NCI-H345 treated with DMSO at 0.1 percent for 48 hours (cell line): ENCODE measurements at regions not wholly inside any gene's neighbourhood (a gene's known extent, or its start where the extent isn't known, plus 50 kb on each side); places are given as distances from the start of the nearest gene placed in this dataset.

ENCODE experiments used
- DNase-seq: peaks from one replicate; lab custom pipeline; 2025; ENCODE audit not compliant: unreplicated experiment; lab: John Stamatoyannopoulos, UW

DNA sequence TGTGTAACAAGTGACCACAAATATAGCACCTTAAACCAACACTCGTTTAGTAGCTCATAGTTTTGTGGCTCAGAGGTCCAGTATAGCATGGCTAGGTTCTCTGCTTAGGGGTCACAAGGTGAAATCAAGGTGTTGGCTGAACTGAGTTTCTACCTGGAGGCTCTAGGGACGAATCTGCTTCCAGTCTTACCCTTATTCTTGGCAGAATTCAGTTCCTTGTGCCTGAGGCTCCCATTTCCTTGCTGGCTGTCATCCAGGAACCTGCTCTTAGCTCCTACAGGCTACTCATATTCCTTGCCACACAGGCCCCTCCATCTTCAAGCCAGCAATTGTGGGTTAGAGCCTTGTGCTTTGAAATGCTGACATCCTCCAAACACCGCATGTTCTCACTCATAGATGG, 212.3 kb upstream of the CDH13 start:
- DNase-seq = no peak

DNA sequence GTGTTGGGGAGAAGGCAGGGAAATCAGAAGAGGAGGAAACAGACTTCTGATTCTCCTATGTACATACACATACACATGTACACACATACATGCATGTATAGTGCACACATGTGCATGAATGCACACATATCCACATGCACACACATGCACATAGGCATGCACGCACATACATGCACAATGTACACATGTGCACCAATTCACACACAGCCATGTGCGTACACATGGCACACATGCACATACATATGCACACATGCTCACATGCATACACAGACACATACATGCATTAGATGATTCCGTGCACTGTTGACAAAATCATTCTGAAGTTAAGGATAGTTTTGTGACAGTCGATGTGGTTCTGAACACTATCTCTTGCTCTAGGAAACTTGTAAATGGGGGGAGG, 214.0 kb upstream of the CDH13 start:
- no peak for DNase-seq

DNA sequence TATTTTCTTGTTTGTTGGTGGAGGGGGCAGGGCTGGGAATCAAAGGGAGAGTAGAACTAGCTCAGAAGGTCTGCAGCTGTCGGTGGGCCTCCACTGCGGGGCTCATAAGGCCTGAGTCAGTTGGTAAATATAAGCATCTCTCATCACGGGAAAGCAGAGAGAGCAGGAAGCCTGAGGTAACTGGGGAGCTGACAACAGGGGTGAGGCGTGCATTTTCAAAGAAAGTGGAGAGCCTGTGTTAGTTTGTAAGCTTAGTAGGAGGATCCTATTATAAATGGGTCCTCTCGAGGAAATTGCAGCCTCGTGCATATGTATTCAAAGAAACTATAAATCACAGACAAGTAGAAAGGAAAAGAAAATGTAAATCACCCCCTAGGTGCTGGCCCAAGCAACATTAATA, 221.0 kb upstream of the CDH13 start:
- no peak for DNase-seq

DNA sequence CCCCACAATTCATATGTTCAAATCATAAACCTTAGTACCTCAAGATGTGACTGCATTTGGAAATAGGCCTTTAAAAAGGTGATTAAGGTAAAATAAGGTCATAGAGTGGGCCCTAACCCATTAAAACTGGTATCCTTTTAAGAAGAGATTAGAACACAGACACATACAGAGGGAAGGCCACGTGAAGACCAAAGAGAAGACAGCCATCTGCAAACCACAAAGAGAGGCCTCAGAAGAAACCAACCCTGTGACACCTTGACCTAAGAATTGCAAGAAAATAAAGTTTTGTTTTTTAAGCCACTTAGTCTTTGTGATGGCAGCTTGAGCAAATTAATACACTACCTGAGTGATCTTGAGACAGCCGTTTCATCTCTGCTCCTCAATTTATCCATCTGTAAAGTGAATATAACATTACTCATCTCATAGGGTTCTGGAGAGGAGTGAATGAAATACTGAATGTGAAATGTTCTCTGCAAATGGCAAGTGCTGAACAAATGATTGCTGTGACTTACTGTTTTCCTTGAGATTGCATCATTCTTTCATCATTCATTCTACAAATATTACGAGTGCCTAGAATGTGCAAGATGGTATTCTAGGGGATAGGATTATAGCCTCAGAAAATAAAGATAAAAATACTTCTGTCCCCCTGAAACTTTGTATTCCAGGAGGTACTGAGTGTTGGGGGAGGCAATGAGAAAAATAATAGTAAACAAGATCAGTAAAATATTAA, 222.0 kb upstream of the CDH13 start:
- no peak for DNase-seq

DNA sequence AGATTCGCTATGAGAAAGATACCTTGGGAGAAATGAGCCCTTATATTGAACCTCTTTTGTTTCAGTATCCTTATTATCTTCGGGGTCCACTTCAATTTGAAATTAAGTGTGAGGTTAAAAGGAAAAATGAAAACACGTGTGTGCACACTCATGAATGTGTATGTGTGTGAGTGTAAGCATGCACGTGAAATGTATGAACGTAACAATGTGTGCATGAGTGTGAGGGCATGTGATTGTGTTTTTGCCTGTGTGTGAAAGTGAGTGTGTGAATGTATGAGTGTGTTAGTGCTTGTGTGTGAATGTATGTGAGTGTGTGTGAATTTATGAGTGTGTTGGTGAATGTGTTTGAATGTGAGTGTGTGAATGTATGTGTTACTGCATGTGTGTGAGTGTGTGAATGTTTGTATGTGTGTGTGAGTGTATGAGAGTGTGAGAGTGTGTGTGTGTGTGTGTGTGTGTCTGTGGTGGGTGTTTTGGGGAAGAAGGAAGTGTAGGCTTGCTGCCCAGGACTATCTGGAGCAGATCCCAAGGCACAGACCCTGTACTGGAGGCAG, 224.0 kb upstream of the CDH13 start:
- no peak for DNase-seq

DNA sequence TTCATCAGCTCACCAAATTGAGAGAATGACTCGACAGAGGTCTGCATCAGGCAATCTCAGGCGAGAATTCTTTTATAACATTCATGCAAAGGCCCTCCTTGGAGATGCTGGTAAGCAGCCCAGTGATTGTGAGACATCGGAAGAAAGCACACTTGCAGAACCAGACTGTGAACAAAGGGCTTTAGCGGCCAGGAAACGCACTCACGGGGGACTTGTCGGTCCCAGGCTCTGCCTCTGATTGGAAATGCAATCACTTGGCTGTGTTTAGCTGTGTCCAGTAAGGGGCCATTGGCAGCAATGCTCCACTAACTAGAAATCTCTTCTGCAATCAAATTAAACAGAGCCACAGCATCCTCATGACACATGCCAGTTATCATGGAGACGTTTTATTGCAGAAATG, 226.7 kb upstream of the CDH13 start:
- DNase-seq = no peak

DNA sequence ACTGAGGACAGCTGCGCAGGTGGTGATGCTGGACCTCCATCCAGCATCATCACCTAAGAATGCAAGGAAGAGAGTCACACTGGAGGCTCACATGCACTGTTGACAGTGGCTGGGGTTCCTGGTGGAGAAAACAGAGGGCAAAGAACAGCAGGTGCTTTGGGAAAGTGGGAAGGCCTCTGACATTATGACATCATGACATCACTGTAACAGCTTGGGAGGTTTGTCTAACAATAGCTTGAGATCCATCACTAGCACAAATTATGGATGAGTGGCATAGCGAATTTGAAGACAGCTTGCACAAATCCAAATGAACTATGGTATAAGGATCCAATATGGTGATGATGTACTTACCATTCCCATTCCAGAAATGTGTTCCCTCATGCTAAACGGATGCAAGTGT, 226.5 kb upstream of the MPHOSPH6 start:
- DNase-seq = no peak

DNA sequence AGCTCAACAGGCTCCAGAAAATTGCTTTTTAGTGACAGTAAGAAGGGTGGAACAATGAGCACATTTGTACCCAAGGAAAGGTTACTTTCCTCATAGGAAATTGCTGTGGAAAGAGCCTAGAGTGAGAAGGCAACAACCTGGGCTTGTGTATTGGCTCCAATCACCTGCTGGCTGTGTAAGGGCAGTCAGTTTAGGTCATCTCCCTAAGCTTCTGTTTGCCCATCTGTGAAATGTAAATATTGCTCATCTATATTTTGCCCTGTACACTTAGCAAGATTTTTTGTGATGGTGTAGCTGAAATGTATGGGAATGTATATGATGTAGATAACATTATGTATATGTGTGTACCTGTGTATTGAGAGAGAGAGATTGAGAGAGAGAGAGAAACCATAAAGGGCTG, 225.2 kb upstream of the MPHOSPH6 start:
- no peak for DNase-seq

DNA sequence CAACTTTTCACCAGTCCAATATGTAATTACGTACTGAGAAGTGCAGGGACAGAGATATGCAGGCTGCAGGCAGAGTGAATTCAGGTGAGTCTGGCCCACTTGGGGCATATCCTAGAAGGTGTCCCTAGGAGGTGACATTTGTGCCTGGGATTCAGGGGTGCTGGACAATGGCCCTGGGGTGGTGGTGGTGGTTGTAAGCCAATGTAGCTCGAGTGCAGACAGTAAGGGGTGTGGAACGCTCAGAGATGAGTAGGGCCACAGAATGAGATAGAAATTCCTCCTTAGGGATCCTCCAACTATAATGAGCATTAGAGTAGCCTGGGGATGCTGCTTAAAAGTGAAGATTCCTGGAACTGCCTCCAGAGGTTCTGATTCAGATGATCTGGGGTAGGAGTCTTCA, 221.7 kb upstream of the MPHOSPH6 start:
- no peak for DNase-seq

DNA sequence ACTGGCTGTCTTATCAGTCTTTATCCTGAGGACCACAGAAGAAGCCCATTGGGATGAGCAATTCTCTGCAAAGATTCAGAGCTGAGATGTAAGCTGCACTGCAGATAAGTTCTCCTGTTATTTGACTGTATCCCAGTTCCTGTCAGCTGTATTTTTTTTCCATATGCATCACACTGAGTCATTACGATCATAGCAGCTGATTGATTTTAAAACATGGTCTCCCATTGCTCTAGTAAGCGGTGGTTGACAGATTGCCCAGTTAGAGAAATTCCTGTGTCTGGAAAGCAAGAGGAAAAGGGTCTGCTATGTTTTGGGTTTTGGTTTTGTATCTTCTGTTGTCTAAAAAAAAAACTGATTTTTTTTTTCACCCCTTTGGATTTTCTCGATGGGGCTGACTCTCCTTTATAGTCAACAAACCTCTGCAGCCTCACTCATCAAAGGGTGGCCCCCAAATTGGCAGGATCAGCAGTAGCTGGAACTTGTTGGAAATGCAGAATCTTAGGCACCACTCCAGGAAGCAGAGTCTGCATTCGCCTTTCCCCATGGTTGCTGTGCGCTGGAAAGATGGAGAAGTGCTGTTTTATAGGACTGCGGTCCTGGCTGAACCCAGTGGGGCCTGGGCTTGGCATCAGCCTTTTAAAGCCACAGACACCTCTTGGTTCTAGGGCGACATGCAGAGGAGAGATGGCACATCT, 220.1 kb upstream of the MPHOSPH6 start:
- no peak for DNase-seq

DNA sequence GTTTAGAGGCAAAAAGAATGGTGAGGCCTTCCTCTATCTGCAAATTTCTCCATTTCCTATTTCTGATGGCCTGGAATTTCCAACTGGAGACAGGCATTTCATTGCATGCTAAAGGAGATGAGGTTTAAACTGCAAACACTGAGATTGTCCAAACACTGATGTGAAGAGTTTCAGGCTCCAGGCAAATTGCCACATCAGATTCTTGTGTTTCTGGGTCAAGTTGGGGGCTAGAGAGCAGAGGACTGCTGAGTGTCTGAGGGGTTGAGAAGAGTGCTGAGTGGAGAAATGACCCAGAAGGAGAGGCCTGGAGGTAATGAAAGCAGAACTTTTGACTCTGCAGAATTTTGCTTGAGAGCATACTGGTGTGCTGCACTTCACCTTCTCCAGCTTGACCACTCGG, 216.7 kb upstream of the MPHOSPH6 start:
- no peak for DNase-seq

DNA sequence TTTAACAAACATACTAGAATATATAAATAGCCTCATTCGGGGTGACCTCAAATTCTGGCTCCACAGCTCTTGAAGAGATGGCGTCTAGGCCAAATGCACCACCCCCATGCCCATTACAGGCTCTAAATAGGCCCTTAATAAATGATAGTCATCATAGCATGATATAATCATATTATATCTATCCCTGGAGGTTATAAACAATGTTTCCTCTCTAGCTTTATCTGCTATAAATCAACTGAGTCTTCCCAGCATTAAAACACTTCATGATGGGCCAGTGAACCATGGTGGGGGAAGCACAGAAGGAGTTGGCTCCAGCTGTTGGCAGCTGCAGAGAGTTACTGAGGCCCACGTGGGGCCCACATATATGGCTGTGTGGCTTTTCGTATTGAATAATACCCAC, 214.9 kb upstream of the MPHOSPH6 start:
- no peak for DNase-seq

DNA sequence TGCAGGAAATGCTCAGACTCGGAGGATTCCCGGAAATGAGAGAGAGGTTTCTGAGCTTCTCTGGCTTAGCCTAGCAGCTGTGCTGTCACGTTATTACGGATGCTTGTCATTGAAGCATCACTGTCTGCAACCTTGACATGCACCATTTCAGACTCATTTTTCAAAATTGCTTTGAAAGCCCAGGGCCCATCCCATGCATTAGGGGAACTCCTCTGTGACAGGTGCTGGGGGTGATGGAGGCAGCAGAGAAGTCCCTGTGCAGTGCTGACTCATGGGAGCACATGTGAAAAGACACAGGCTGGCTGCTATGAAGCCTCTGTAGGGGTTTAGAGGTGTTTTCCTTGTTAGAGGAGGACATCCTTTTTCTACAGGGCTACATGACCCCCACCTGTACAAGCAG, 214.0 kb upstream of the MPHOSPH6 start:
- DNase-seq = no peak

DNA sequence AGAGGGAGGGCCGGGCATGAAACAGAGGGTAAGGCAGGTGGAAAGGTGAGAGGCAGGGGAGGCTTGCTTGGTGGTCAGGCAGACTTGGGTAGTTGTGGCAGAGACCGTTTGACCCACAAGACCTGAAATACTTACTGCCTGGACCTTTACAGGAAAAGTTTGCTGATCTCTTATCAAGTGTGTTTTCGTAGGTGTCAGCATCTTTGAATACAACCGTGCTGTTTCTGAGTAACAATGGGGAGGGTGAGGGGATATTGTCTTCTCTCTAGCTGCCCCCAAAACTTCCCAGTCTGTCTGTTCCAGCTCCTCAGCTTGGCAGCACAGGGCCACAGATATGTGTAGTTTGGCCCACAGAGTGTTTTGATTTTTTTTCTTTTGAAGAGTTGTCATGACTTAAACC, 212.5 kb upstream of the MPHOSPH6 start:
- DNase-seq = no peak

DNA sequence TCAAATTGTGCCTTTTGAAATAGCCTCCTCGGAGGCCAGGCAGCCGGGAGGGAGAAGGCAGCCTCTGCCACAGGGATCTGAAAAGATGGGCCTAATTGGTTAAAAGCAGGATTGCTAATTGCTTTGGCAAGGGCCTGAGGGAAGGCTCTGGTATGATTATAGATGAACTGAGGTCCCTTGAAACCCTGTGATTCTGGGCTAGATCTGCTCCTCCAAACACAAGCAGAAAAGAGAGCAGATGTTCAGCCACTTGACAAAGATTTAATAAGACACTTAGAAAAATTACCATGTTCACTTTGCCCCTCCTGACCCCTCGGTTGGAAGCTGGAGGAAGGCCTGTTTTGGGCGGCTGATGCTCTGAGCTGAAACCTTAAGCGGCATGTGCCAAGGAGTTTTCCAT, 209.5 kb upstream of the MPHOSPH6 start:
- no peak for DNase-seq

DNA sequence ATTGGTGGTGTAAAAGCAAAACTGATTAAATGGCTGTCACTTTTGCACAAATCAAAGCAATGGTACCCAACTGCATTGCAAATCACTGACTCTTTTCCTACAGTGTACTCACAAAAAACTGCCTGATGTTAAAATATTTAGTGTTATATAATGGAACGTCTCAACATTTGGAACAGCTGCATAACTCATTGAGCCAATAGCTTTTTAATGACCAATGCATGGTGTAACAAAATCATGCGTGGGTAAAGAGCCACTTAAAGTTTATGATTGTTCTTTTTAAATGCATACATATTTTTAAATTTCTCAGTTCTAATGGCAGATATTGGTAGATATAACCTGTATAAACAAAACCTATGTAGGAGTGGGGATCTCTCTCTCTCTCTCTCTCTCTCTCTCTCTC, 204.0 kb upstream of the MPHOSPH6 start:
- DNase-seq = no peak

DNA sequence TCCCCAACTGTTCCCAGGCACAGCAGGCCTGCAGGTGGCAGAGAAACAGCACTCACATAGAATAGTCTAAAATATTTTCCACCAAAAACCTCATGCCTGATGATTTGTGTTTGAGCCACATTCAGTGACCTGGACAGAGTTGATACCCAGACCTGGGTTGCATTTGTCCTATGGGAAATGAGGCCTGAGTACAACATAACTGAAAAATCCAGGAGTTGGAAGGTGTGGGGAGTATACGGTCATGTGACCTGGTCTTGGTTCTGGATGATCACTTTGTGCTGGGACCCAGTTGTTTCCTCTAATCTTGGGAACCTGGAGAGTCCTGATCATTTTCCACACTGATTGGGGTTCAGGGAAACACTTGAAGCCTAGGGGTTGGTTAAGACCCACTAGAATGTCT, 200.3 kb upstream of the MPHOSPH6 start:
- no peak for DNase-seq

DNA sequence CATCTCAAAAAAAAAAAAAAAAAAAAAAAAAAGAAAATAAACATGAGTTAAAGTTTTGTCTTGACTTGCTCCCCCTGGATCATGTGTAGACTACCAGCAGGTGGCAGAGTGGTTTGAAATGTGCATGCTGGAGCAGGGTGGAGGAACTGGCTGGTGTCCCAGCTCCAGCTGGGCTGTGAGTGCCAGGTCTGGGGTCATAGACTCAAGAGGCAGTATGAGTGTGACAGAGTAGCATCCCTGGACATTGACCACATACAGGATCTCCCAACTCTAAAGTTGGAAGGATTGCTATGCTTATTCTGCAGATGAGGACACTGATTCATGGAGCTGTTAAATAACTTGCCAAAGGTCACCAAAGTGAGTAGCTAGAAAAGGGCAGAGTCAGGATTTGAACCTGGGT, 198.0 kb upstream of the MPHOSPH6 start:
- no peak for DNase-seq

DNA sequence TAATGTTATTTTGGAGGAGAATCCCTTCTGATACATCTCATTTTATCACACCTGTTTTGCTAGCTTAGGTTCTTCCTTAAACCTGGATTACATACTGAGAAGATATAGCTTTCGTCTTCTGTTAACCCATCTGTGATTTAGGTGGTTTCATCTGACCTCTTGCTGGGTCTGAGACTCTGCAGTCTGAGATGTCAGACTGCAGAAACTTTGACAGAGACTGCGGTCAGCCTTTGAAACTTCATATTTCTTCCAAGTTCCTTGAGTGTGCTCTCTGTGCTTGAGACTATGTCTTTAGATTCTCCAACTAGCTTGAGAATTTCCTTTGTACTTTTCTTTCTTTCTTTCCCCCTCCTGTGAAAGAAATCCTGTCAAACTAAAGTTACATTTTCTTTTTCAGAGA, 196.4 kb upstream of the MPHOSPH6 start:
- DNase-seq = no peak

DNA sequence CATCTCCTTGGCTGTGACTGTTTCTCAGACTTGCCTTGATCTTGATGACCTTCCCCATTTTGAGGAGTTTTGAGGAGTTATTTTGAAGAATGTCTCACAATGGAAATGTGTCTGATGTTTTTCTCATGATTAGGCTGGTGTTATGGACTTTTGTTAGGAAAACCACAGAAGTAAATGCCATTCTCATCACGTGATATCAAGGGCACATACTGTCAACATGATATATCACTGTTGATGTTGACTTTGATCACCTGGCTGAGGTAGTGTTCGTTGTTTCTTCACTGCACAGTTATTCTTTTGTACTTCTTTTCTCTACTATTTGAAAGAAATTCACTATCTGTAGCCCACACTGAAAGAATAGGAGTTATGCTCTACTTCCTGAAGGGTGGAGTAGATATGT, 194.7 kb upstream of the MPHOSPH6 start:
- DNase-seq = no peak

DNA sequence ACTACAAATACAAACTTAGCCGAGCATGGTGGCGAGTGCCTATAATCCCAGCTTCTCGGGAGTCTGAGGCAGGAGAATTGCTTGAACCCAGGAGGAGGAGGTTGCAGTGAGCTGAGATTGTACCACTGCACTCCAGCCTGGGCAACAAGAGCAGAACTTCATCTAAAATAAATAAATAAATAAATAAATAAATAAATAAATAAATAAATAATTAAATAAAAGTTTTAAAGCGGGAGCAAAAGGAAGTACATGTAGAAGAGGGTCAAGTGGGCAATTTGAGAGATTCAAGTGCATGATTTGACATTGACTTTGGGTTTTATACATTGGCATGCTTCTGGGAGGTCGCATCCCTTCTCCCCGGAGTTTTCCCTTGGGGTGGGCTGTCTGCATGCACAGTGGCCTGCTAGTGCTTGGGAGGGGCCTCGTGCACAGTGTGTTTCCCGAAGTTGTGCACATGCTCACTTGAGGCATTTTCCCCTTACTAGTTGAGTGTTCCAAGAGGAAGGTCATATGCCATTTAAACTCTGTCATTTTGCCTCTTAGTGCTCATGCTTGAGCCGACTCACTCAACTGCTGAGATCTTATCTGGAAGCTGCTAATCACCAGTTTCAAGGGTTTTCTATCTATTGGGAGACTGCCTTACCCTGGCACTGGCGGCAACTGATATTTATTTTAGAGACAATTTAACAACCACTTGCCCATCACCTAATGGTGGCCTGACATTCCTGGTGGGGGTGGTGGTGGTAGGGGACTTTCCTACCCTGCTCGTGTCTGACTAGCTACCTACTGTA, 193.2 kb upstream of the MPHOSPH6 start:
- no peak for DNase-seq

DNA sequence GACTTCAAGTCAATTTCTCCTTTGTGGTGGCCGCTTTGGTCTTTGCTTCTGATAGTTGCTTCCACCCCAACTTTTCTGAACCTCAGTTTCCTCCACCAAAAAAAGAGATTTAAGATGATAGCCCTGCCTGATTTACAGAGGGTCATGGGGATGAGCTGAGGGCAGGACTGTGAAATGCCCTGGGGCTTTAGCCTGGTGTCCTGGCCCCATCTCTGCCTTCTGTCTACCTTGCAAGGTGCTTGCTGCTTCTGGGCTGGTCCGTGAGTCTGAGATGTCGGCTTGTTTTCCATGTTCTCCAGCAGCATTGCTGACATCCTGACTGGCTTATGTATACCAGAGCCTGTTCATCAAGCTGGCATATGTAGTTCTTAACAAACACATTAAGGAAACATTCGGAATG, 191.9 kb upstream of the MPHOSPH6 start:
- DNase-seq = no peak
